HCT116 (cell line): ENCODE measurements at regions not wholly inside any gene's neighbourhood (a gene's known extent, or its start where the extent isn't known, plus 50 kb on each side); places are given as distances from the start of the nearest gene placed in this dataset.

ENCODE experiments used
- ATAC-seq: fragments of 200-7000 bp; cut with Tn5 transposase; 2 replicates; pipeline ENCODE4 v1.9.1; 2020; ENCODE audit warnings: mild to moderate bottlenecking, moderate library complexity
- BruUV-seq: library from RNA; stranded (reverse); fragments of 400-500 nt; replicated peaks from 2 replicates; lab custom pipeline; 2021; lab: Mats Ljungman, UMichigan
- CTCF ChIA-PET: fragments of 300-600 bp; sonication (Branson Sonifier 250); formaldehyde crosslinking; loops from one replicate; lab custom pipeline; 2021; ENCODE audit warnings: antibody characterized with exemption; lab: Charles Lee
- POLR2A ChIA-PET: fragments of 300-600, 350-600 bp; sonication (Branson Sonifier 250); formaldehyde crosslinking; loops from one replicate; lab custom pipeline; 2021; ENCODE audit warnings: antibody characterized with exemption; lab: Charles Lee
- RAD21 ChIA-PET, 2 experiments: fragments of 300-600 bp; sonication (Branson Sonifier 250); formaldehyde crosslinking; loops; one replicate each; lab custom pipeline; 2023; ENCODE audit warnings: low total read pairs in 2 of 2; ENCODE audit not compliant: uncharacterized antibody in 2 of 2, unreplicated experiment in 2 of 2, low non-redundant PET in 1 of 2; lab: Charles Lee
- DNase-seq: peaks from one replicate; pipeline ENCODE4 v3.0.0-alpha.2; 2010; ENCODE audit warnings: low read depth, low spot score
- H2AFZ ChIP-seq: fragments of 200-600 bp; shearing (Covaris generic), sonication (generic); 2 replicates; pipeline ENCODE4 v1.6.1; 2017; ENCODE audit warnings: low read depth, mixed run types, mixed read lengths, antibody characterized with exemption, low read length; ENCODE audit not compliant: poor library complexity, severe bottlenecking
- H3K27ac ChIP-seq: 2 replicates; pipeline ENCODE4 v1.5.1; 2012; ENCODE audit warnings: low read depth, low read length
- H3K27me3 ChIP-seq: fragments of 200-600 bp; sonication (generic); 2 replicates; pipeline ENCODE4 v1.6.1; 2016; ENCODE audit warnings: mixed run types, low read length, mixed read lengths; ENCODE audit not compliant: insufficient read depth
- H3K36me3 ChIP-seq, 2 experiments: fragments of 200-500 bp in 1 of 2; fragments of 200-600 bp in 1 of 2; sonication (Bioruptor generic) in 1 of 2; sonication (generic) in 1 of 2; 2 replicates each; pipeline versions ENCODE4 v1.5.1 to v1.6.1; 2014 to 2016; ENCODE audit warnings: low read length in 2 of 2, inconsistent platforms in 1 of 2, mixed read lengths in 1 of 2, mixed run types in 1 of 2; ENCODE audit not compliant: insufficient read depth in 2 of 2, control insufficient read depth in 1 of 2
- H3K4me1 ChIP-seq, 2 experiments: fragments of 200-600 bp in 1 of 2; sonication (generic) in 1 of 2; 2 replicates each; pipeline versions ENCODE4 v1.5.1 to v1.6.1; 2012 to 2017; ENCODE audit warnings: low read length in 2 of 2, inconsistent platforms in 1 of 2, mild to moderate bottlenecking in 1 of 2, mixed read lengths in 1 of 2, mixed run types in 1 of 2, moderate library complexity in 1 of 2; ENCODE audit not compliant: insufficient read depth in 2 of 2, control insufficient read depth in 1 of 2
- H3K4me2 ChIP-seq: fragments of 200-600 bp; sonication (generic); 2 replicates; pipeline ENCODE4 v1.6.1; 2017; ENCODE audit warnings: mixed run types, low read length, mixed read lengths
- H3K4me3 ChIP-seq, 2 experiments: fragments of 200-600 bp in 1 of 2; sonication (generic) in 1 of 2; replicated peaks in 1 of 2; 2 replicates each; pipeline ENCODE4 v1.5.1; 2011 to 2016; ENCODE audit warnings: low read length in 2 of 2, control low read depth in 1 of 2, low read depth in 1 of 2, mild to moderate bottlenecking in 1 of 2, mixed read lengths in 1 of 2, mixed run types in 1 of 2
- H3K79me2 ChIP-seq: fragments of 200-600 bp; sonication (generic); 2 replicates; pipeline ENCODE4 v1.6.1; 2017; ENCODE audit warnings: mild to moderate bottlenecking, mixed run types, low read length, moderate library complexity, mixed read lengths; ENCODE audit not compliant: insufficient read depth
- H3K9ac ChIP-seq: fragments of 200-600 bp; sonication (generic); 2 replicates; pipeline ENCODE4 v1.6.1; 2016; ENCODE audit warnings: low read length, mixed read lengths
- H3K9me2 ChIP-seq: fragments of 200-600 bp; sonication (generic), shearing (Covaris generic); 2 replicates; pipeline ENCODE4 v1.6.1; 2017; ENCODE audit warnings: mixed run types, mild to moderate bottlenecking, moderate library complexity; ENCODE audit not compliant: insufficient read depth
- H3K9me3 ChIP-seq, 2 experiments: fragments of 200-500 bp in 1 of 2; fragments of 200-600 bp in 1 of 2; sonication (Bioruptor generic) in 1 of 2; sonication (generic) in 1 of 2; 2 replicates each; pipeline ENCODE4 v1.6.1; 2014 to 2017; ENCODE audit warnings: low read length in 2 of 2, mixed read lengths in 2 of 2, inconsistent platforms in 1 of 2, low read depth in 1 of 2, mild to moderate bottlenecking in 1 of 2, mixed run types in 1 of 2, moderate library complexity in 1 of 2; ENCODE audit not compliant: control insufficient read depth in 1 of 2, insufficient read depth in 1 of 2
- H4K20me1 ChIP-seq: fragments of 200-600 bp; sonication (generic), shearing (Covaris generic); 2 replicates; pipeline ENCODE4 v1.6.1; 2017; ENCODE audit warnings: mixed run types, mild to moderate bottlenecking, moderate library complexity; ENCODE audit not compliant: insufficient read depth
- CTCF ChIP-seq, 3 experiments: fragments of 200-600 bp in 1 of 3; sonication (generic) in 1 of 3; IDR thresholded peaks in 2 of 3; conservative IDR thresholded peaks in 1 of 3; 2 replicates each; pipeline ENCODE4 v1.5.1; 2012 to 2017; ENCODE audit warnings: low read depth in 2 of 3, low read length in 2 of 3, antibody characterized with exemption in 1 of 3, borderline replicate concordance in 1 of 3, control low read depth in 1 of 3, mild to moderate bottlenecking in 1 of 3, mixed read lengths in 1 of 3, mixed run types in 1 of 3, moderate library complexity in 1 of 3; ENCODE audit not compliant: insufficient read depth in 1 of 3
- ELF1 ChIP-seq: IDR thresholded peaks from 2 replicates; pipeline ENCODE4 v1.6.1; 2012; ENCODE audit warnings: low read depth, borderline replicate concordance
- EZH2phosphoT487 ChIP-seq: fragments of 200-600 bp; IDR thresholded peaks from 2 replicates; pipeline ENCODE4 v1.6.1; 2018; ENCODE audit warnings: antibody characterized with exemption, borderline replicate concordance
- FOSL1 ChIP-seq: IDR thresholded peaks from 2 replicates; pipeline ENCODE4 v1.6.1; 2012; ENCODE audit warnings: low read depth
- POLR2A ChIP-seq: IDR thresholded peaks from 2 replicates; pipeline ENCODE4 v1.7.0; 2011; ENCODE audit warnings: borderline replicate concordance; ENCODE audit not compliant: insufficient read depth, insufficient read length; ENCODE audit errors: extremely low read depth
- REST ChIP-seq: IDR thresholded peaks from 2 replicates; pipeline ENCODE4 v1.6.1; 2012; ENCODE audit warnings: low read depth
- SRF ChIP-seq: IDR thresholded peaks from 2 replicates; pipeline ENCODE4 v1.6.1; 2012; ENCODE audit warnings: low read depth
- TCF7L2 ChIP-seq: IDR thresholded peaks from 2 replicates; pipeline ENCODE4 v1.7.0; 2011; ENCODE audit warnings: borderline replicate concordance, inconsistent platforms; ENCODE audit not compliant: insufficient read depth, insufficient read length; ENCODE audit errors: extremely low read depth
- YY1 ChIP-seq: IDR thresholded peaks from 2 replicates; pipeline ENCODE4 v1.6.1; 2011; ENCODE audit warnings: low read length, low read depth, moderate library complexity, mild to moderate bottlenecking; ENCODE audit not compliant: insufficient replicate concordance; ENCODE audit errors: extremely low read depth
- intact Hi-C: fragments of 100-400 bp; cut with micrococcal nuclease; formaldehyde crosslinking; loops from 2 replicates; pipeline ENCODE4 v1.10.0; 2022

- ChIA-PET POLR2A (no interaction called here), CTCF (no interaction called here), RAD21 (no interaction called here)
- no peak for DNase-seq
- H3K36me3 ChIP-seq = no peaks in the 10 kb centered on the region
- BruUV-seq = no TSS peak
- H3K4me3 ChIP-seq = no peak overlapping the region
- peaks cover 34% of the 10 kb centered on the region for H3K27me3 ChIP-seq
- no peaks in the 10 kb centered on the region for H3K79me2 ChIP-seq
- TF ChIP-seq YY1 (no peak), REST (no peak), SRF (no peak), POLR2A (no peak), CTCF (IDR thresholded peaks at IDR 0.05 in 2 of 3, conservative IDR thresholded peaks at IDR 0.05 in 1 of 3; ENCODE audit: borderline replicate concordance in 1 of 3, insufficient read depth in 1 of 3, low read depth in 2 of 3, low read length in 2 of 3) (no peak), ELF1 (no peak), TCF7L2 (no peak), EZH2phosphoT487 (no peak), FOSL1 (no peak)
- H4K20me1 ChIP-seq = no peaks in the 10 kb centered on the region
- H2AFZ ChIP-seq = no peak overlapping the region
- H3K4me2 ChIP-seq = no peak overlapping the region
- no peaks in the 10 kb centered on the region for H3K9me3 ChIP-seq
- peaks cover 6 to 8% of the 10 kb centered on the region in 2 experiments; a peak in 3 of 4 replicates for H3K4me1 ChIP-seq
- no peak for ATAC-seq
- no peak overlapping the region for H3K27ac ChIP-seq
- intact Hi-C loops = no loop called here
- H3K9ac ChIP-seq = no peak overlapping the region
- H3K9me2 ChIP-seq = no peaks in the 10 kb centered on the region
These were observed 210.8 kb upstream of the GYPA start for GRCh38 chr4:144351306-144351705.
